ENCODE measurements at regions not wholly inside any gene's neighbourhood (a gene's known extent, or its start where the extent isn't known, plus 50 kb on each side); places are given as distances from the start of the nearest gene placed in this dataset.
"Not testable (repeated sequence)": the region's sequence is repeated elsewhere in the genome, so short reads cannot be mapped to it uniquely, and the experiment has no call there.

GRCh38 chr14:34381304-34381703 lies 80.7 kb downstream of the SPTSSA start:
- CTCF ChIA-PET, result interaction anchor here (0.6 kb wide), 1 partner anchor 113 kb away, joined by 3 read pairs; no protein-coding TSS in a partner anchor
- WGBS (ENCODE audit: insufficient coverage), result no CpG with 5 or more reads among the region's 2 CpGs
- not testable (repeated sequence) for DNase-seq

DNA sequence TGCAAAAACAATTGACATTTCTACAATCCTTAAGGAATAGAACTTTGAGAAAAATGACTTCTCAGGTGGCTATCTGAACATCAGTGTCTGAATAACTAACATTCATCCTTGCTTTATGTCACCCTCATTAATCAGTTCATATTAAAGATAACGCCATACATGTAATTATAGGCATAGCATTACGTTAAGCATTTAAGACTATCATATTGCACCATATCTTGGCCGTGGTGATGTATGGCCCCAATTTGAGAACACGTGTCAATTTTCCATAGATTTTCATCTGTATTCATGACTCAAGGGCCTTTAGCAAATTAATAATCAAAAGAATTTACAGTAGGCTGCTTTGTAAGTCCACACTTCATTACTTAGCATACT lies 81.6 kb downstream of the SPTSSA start:
- DNase-seq, result no peak
- H3K9me3 ChIP-seq (ENCODE audit: control extremely low read depth in 1 of 5, control insufficient read depth in 4 of 5, insufficient read depth in 2 of 5, low read depth in 1 of 5, low read length in 4 of 5), result no peaks in the 10 kb centered on the region
- peaks cover 0 to 2% (median 0%) of the 10 kb centered on the region in 5 experiments for H3K27me3 ChIP-seq (replicated peaks in 2 of 5; ENCODE audit: control insufficient read depth in 4 of 5, insufficient read depth in 5 of 5, low read length in 4 of 5)
- H3K27ac ChIP-seq (ENCODE audit: insufficient read depth in 1 of 2, low read depth in 1 of 2, low read length in 2 of 2, poor library complexity in 1 of 2, severe bottlenecking in 2 of 2), result no peak overlapping the region
- WGBS (ENCODE audit: insufficient coverage), result 100% methylated on average over 4 of the region's 4 CpGs
- ChIA-PET CTCF (no interaction called here), POLR2A (no interaction called here)
- no peak overlapping the region for H3K4me3 ChIP-seq (ENCODE audit: control insufficient read depth in 1 of 7, extremely low read depth in 1 of 7, insufficient read depth in 4 of 7, low read depth in 2 of 7, low read length in 6 of 7)
- no peaks in the 10 kb centered on the region for H3K4me1 ChIP-seq (ENCODE audit: control extremely low read depth in 1 of 4, control insufficient read depth in 4 of 4, insufficient read depth in 4 of 4, low read length in 3 of 4)
- H3K36me3 ChIP-seq (ENCODE audit: control insufficient read depth in 4 of 4, insufficient read depth in 4 of 4, low read length in 3 of 4), result no peaks in the 10 kb centered on the region

More at GRCh38 chr14:34381304-34381703, 80.7 kb downstream of the SPTSSA start:
- POLR2A ChIA-PET; H3K4me1 ChIP-seq (ENCODE audit: control extremely low read depth in 1 of 4, control insufficient read depth in 4 of 4, insufficient read depth in 4 of 4, low read length in 3 of 4); H3K4me3 ChIP-seq (ENCODE audit: control insufficient read depth in 1 of 7, extremely low read depth in 1 of 7, insufficient read depth in 4 of 7, low read depth in 2 of 7, low read length in 6 of 7); H3K9me3 ChIP-seq (ENCODE audit: control extremely low read depth in 1 of 5, control insufficient read depth in 4 of 5, insufficient read depth in 2 of 5, low read depth in 1 of 5, low read length in 4 of 5); H3K27ac ChIP-seq (ENCODE audit: insufficient read depth in 1 of 2, low read depth in 1 of 2, low read length in 2 of 2, poor library complexity in 1 of 2, severe bottlenecking in 2 of 2); H3K36me3 ChIP-seq (ENCODE audit: control insufficient read depth in 4 of 4, insufficient read depth in 4 of 4, low read length in 3 of 4); H3K27me3 ChIP-seq (replicated peaks in 2 of 5; ENCODE audit: control insufficient read depth in 4 of 5, insufficient read depth in 5 of 5, low read length in 4 of 5): not testable (repeated sequence)

GRCh38 chr14:34379816-34380470 lies 82.1 kb downstream of the SPTSSA start:
- H3K4me3 ChIP-seq (ENCODE audit: control insufficient read depth in 1 of 7, extremely low read depth in 1 of 7, insufficient read depth in 4 of 7, low read depth in 2 of 7, low read length in 6 of 7), result no peak overlapping the region
- DNase-seq, result no peak
- H3K27me3 ChIP-seq (replicated peaks in 2 of 5; ENCODE audit: control insufficient read depth in 4 of 5, insufficient read depth in 5 of 5, low read length in 4 of 5), result peaks cover 0 to 2% (median 0%) of the 10 kb centered on the region in 5 experiments
- H3K4me1 ChIP-seq (ENCODE audit: control extremely low read depth in 1 of 4, control insufficient read depth in 4 of 4, insufficient read depth in 4 of 4, low read length in 3 of 4), result no peaks in the 10 kb centered on the region
- no peaks in the 10 kb centered on the region for H3K36me3 ChIP-seq (ENCODE audit: control insufficient read depth in 4 of 4, insufficient read depth in 4 of 4, low read length in 3 of 4)
- H3K9me3 ChIP-seq (ENCODE audit: control extremely low read depth in 1 of 5, control insufficient read depth in 4 of 5, insufficient read depth in 2 of 5, low read depth in 1 of 5, low read length in 4 of 5), result no peaks in the 10 kb centered on the region
- ChIA-PET CTCF (no interaction called here), POLR2A (no interaction called here)
- WGBS (ENCODE audit: insufficient coverage), result 61% methylated on average over 3 of the region's 4 CpGs
- no peak overlapping the region for H3K27ac ChIP-seq (ENCODE audit: insufficient read depth in 1 of 2, low read depth in 1 of 2, low read length in 2 of 2, poor library complexity in 1 of 2, severe bottlenecking in 2 of 2)

DNA sequence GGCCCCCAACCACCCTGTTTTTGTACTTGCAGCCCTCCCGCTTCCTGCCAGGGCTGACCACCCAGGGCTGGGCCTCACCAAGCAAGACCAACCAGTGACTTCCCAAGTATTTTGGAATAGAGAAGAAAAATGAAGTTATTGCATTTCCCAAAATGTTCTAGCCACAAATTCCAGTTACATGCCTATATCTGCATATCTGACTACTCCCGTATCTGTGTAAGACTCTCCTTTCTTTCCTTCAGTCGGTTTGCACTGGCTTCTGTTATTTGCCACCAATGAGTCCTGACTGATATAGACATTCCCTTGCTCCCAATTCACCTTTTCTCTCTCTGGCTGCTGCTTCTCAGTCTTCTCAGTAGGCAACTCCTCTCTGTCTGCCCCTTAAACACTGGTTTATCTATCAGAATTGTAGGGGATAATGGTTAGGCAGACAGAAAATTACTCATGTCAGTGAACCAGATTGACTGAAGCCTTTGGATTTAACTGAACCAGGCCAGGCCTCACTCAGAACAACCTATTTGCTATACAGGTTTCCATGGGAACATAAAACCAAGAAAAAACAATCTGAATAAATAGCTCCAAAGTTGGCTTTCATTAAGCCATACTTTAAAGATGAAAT lies 85.3 kb downstream of the SPTSSA start:
- POLR2A ChIA-PET, result no interaction called here
- CTCF ChIA-PET, result no interaction called here

GRCh38 chr14:34374998-34375740 lies 86.9 kb downstream of the SPTSSA start:
- Histone ChIP-seq H3K4me1 (ENCODE audit: control extremely low read depth in 1 of 4, control insufficient read depth in 4 of 4, insufficient read depth in 4 of 4, low read length in 3 of 4) (no peaks in the 10 kb centered on the region), H3K27ac (ENCODE audit: insufficient read depth in 1 of 2, low read depth in 1 of 2, low read length in 2 of 2, poor library complexity in 1 of 2, severe bottlenecking in 2 of 2) (no peak overlapping the region), H3K36me3 (ENCODE audit: control insufficient read depth in 4 of 4, insufficient read depth in 4 of 4, low read length in 3 of 4) (no peaks in the 10 kb centered on the region), H3K27me3 (replicated peaks in 2 of 5; ENCODE audit: control insufficient read depth in 4 of 5, insufficient read depth in 5 of 5, low read length in 4 of 5) (no peaks in the 10 kb centered on the region), H3K4me3 (ENCODE audit: control insufficient read depth in 1 of 7, extremely low read depth in 1 of 7, insufficient read depth in 4 of 7, low read depth in 2 of 7, low read length in 6 of 7) (no peak overlapping the region), H3K9me3 (ENCODE audit: control extremely low read depth in 1 of 5, control insufficient read depth in 4 of 5, insufficient read depth in 2 of 5, low read depth in 1 of 5, low read length in 4 of 5) (no peaks in the 10 kb centered on the region)
- CTCF ChIA-PET, result no interaction called here
- 100% methylated on average over 1 of the region's 3 CpGs for WGBS (ENCODE audit: insufficient coverage)
- POLR2A ChIA-PET, result no interaction called here
- no peak for DNase-seq

More for the DNA sequence above, 85.3 kb downstream of the SPTSSA start:
- no peaks in the 10 kb centered on the region for H3K36me3 ChIP-seq (ENCODE audit: control insufficient read depth in 4 of 4, insufficient read depth in 4 of 4, low read length in 3 of 4)
- no peaks in the 10 kb centered on the region for H3K9me3 ChIP-seq (ENCODE audit: control extremely low read depth in 1 of 5, control insufficient read depth in 4 of 5, insufficient read depth in 2 of 5, low read depth in 1 of 5, low read length in 4 of 5)
- H3K4me3 ChIP-seq (ENCODE audit: control insufficient read depth in 1 of 7, extremely low read depth in 1 of 7, insufficient read depth in 4 of 7, low read depth in 2 of 7, low read length in 6 of 7), result no peak overlapping the region
- H3K4me1 ChIP-seq (ENCODE audit: control extremely low read depth in 1 of 4, control insufficient read depth in 4 of 4, insufficient read depth in 4 of 4, low read length in 3 of 4), result no peaks in the 10 kb centered on the region
- peaks cover 0 to 2% (median 0%) of the 10 kb centered on the region in 5 experiments for H3K27me3 ChIP-seq (replicated peaks in 2 of 5; ENCODE audit: control insufficient read depth in 4 of 5, insufficient read depth in 5 of 5, low read length in 4 of 5)
- no peak overlapping the region for H3K27ac ChIP-seq (ENCODE audit: insufficient read depth in 1 of 2, low read depth in 1 of 2, low read length in 2 of 2, poor library complexity in 1 of 2, severe bottlenecking in 2 of 2)
- no peak for DNase-seq
- WGBS (ENCODE audit: insufficient coverage), result 97% methylated on average over 3 of the region's 3 CpGs

DNA sequence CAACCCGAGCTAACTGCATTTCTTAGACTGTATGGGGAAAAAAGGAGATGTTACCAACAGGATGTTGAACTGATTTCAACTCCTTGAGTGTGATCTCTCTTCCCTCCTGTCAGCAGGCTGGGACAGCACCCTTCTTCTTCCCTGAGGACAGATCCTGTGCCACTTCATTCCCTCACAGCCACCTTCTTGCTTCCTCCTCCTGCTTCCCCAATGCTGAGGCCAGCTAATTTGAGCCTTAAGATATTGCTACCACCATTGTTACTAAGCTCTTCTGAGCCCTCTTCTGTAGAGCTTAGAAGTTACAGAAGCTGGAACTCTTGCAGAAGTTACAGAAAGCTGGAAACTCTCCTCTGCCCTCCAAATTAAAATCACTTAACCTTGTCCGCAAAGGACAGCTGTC lies 88.8 kb downstream of the SPTSSA start:
- WGBS (ENCODE audit: insufficient coverage), result 75% methylated on average over 1 of the region's 2 CpGs
- no peaks in the 10 kb centered on the region for H3K36me3 ChIP-seq (ENCODE audit: control insufficient read depth in 4 of 4, insufficient read depth in 4 of 4, low read length in 3 of 4)
- H3K4me3 ChIP-seq (ENCODE audit: control insufficient read depth in 1 of 7, extremely low read depth in 1 of 7, insufficient read depth in 4 of 7, low read depth in 2 of 7, low read length in 6 of 7), result no peak overlapping the region
- ChIA-PET POLR2A (interaction anchor here (0.6 kb wide), 1 partner anchor 25 kb away, joined by 4 read pairs; no protein-coding TSS in a partner anchor), CTCF (interaction anchor here (1.0 kb wide), 1 partner anchor 12 kb away, joined by 3 read pairs; no protein-coding TSS in a partner anchor)
- peaks cover 0 to 8% (median 2%) of the 10 kb centered on the region in 4 experiments for H3K4me1 ChIP-seq (ENCODE audit: control extremely low read depth in 1 of 4, control insufficient read depth in 4 of 4, insufficient read depth in 4 of 4, low read length in 3 of 4)
- H3K27ac ChIP-seq (ENCODE audit: insufficient read depth in 1 of 2, low read depth in 1 of 2, low read length in 2 of 2, poor library complexity in 1 of 2, severe bottlenecking in 2 of 2), result no peak overlapping the region
- no peaks in the 10 kb centered on the region for H3K27me3 ChIP-seq (replicated peaks in 2 of 5; ENCODE audit: control insufficient read depth in 4 of 5, insufficient read depth in 5 of 5, low read length in 4 of 5)
- DNase-seq, result no peak
- H3K9me3 ChIP-seq (ENCODE audit: control extremely low read depth in 1 of 5, control insufficient read depth in 4 of 5, insufficient read depth in 2 of 5, low read depth in 1 of 5, low read length in 4 of 5), result no peaks in the 10 kb centered on the region

- H3K27ac ChIP-seq (ENCODE audit: insufficient read depth in 1 of 2, low read depth in 1 of 2, low read length in 2 of 2, poor library complexity in 1 of 2, severe bottlenecking in 2 of 2), result no peak overlapping the region
- H3K4me3 ChIP-seq (ENCODE audit: control insufficient read depth in 1 of 7, extremely low read depth in 1 of 7, insufficient read depth in 4 of 7, low read depth in 2 of 7, low read length in 6 of 7), result no peak overlapping the region
- H3K4me1 ChIP-seq (ENCODE audit: control extremely low read depth in 1 of 4, control insufficient read depth in 4 of 4, insufficient read depth in 4 of 4, low read length in 3 of 4), result peaks cover 0 to 8% (median 2%) of the 10 kb centered on the region in 4 experiments
- WGBS (ENCODE audit: insufficient coverage), result no CpG with 5 or more reads among the region's 1 CpG
- H3K27me3 ChIP-seq (replicated peaks in 2 of 5; ENCODE audit: control insufficient read depth in 4 of 5, insufficient read depth in 5 of 5, low read length in 4 of 5), result no peaks in the 10 kb centered on the region
- no peaks in the 10 kb centered on the region for H3K9me3 ChIP-seq (ENCODE audit: control extremely low read depth in 1 of 5, control insufficient read depth in 4 of 5, insufficient read depth in 2 of 5, low read depth in 1 of 5, low read length in 4 of 5)
- H3K36me3 ChIP-seq (ENCODE audit: control insufficient read depth in 4 of 4, insufficient read depth in 4 of 4, low read length in 3 of 4), result no peaks in the 10 kb centered on the region
- ChIA-PET CTCF (no interaction called here), POLR2A (interaction anchor here (0.6 kb wide), 1 partner anchor 25 kb away, joined by 4 read pairs; no protein-coding TSS in a partner anchor)
- DNase-seq, result no peak
These were observed 89.3 kb downstream of the SPTSSA start for GRCh38 chr14:34372786-34373185.

All from common myeloid progenitor, CD34-positive (primary cell).